Gastrocnemius medialis (tissue), 4 donors: ENCODE measurements at regions not wholly inside any gene's neighbourhood (a gene's known extent, or its start where the extent isn't known, plus 50 kb on each side); places are given as distances from the start of the nearest gene placed in this dataset.

Experiments used
- ATAC-seq, 2 donors: fragments of 150-250 bp; one replicate each; pipeline ENCODE4 v1.9.1; 2016
- DNase-seq, 2 donors: peaks; one replicate each; pipeline ENCODE4 v3.0.0-alpha.2; 2019
- H3K27ac ChIP-seq, 4 donors: fragments of 200-600 bp; sonication (generic); 1 replicate in 1 of 4; 2 replicates in 3 of 4; pipeline ENCODE4 v1.5.1; 2016 to 2018; ENCODE audit warnings: mild to moderate bottlenecking in 2 of 4, moderate library complexity in 1 of 4
- H3K27me3 ChIP-seq, 3 donors: fragments of 200-600 bp; sonication (generic) in 2 of 3; 1 replicate in 1 of 3; 2 replicates in 2 of 3; pipeline versions ENCODE4 v1.5.1 to v1.6.0; 2016 to 2019; ENCODE audit warnings: mild to moderate bottlenecking in 1 of 3, moderate library complexity in 1 of 3
- H3K36me3 ChIP-seq, 2 donors: fragments of 200-600 bp; sonication (generic) in 1 of 2; one replicate each; pipeline ENCODE4 v1.5.1; 2017 to 2018
- H3K4me1 ChIP-seq, 2 donors: fragments of 200-600 bp; sonication (generic) in 1 of 2; one replicate each; pipeline ENCODE4 v1.5.1; 2016 to 2017; ENCODE audit warnings: mild to moderate bottlenecking in 2 of 2
- H3K4me3 ChIP-seq, 4 donors: fragments of 200-600 bp; sonication (generic) in 3 of 4; 1 replicate in 1 of 4; 2 replicates in 3 of 4; pipeline ENCODE4 v1.5.1; 2016 to 2019; ENCODE audit warnings: mild to moderate bottlenecking in 2 of 4
- H3K9me3 ChIP-seq, 3 donors: fragments of 200-600 bp; sonication (generic) in 2 of 3; 1 replicate in 1 of 3; 2 replicates in 2 of 3; pipeline ENCODE4 v1.5.1; 2016 to 2019
- POLR2A ChIP-seq, 2 donors: fragments of 450-650 bp; IDR thresholded peaks; one replicate each; pipeline ENCODE4 v1.6.1; 2017; ENCODE audit warnings: antibody characterized with exemption in 2 of 2, mild to moderate bottlenecking in 2 of 2, moderate library complexity in 2 of 2
- in situ Hi-C, 4 donors: fragments of 200-750 bp; cut with MboI; loops; one replicate each; pipeline versions ENCODE4 v1.15.0 to v1.8.0; 2017; ENCODE audit warnings: low sequenced_read_pairs in 4 of 4
- intact Hi-C: fragments of 100-400 bp; cut with DNase I; formaldehyde crosslinking; loops from one replicate; pipeline ENCODE4 v1.15.1; 2023; ENCODE audit warnings: low total_unique reads
- TF ChIP-seq, protein P1 (sequence below), 5 experiments: fragments of 450-650 bp in 3 of 5; fragments of 200-600 bp in 2 of 5; sonication (generic) in 2 of 5; IDR thresholded peaks in 4 of 5; conservative IDR thresholded peaks in 1 of 5; 1 replicate in 4 of 5; 2 replicates in 1 of 5; pipeline ENCODE4 v1.5.1; 2016 to 2019; ENCODE audit warnings: antibody characterized with exemption in 5 of 5, mild to moderate bottlenecking in 3 of 5, moderate library complexity in 3 of 5

DNA sequence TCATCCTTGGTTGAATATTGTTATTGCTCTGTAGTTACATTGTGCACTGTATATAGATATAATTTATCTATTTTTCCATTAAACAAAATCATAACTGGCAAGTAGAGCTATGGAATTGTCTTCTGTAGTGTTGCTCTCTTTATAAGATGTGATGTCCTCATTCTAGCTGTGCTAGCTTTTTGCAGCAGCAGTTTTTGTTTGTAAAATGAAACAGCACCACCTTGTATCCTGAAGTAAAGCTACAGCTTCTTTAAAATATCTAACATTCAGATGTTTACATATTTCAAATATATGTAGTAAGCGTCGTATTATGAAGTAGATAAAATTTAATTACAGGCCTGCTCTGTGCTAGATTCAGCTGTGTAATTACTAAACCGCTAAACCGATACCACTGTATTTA, 328.8 kb upstream of the MANEA start:
- intact Hi-C loops (no loop called here), in situ Hi-C loops (no loop called here)
- Histone ChIP-seq H3K27me3 (no peaks in the 10 kb centered on the region), H3K27ac (no peak overlapping the region), H3K4me3 (no peak overlapping the region), H3K4me1 (no peaks in the 10 kb centered on the region), H3K36me3 (no peaks in the 10 kb centered on the region), H3K9me3 (no peaks in the 10 kb centered on the region)
- ATAC-seq (no peak), DNase-seq (no peak)
- TF ChIP-seq, protein P1, sequence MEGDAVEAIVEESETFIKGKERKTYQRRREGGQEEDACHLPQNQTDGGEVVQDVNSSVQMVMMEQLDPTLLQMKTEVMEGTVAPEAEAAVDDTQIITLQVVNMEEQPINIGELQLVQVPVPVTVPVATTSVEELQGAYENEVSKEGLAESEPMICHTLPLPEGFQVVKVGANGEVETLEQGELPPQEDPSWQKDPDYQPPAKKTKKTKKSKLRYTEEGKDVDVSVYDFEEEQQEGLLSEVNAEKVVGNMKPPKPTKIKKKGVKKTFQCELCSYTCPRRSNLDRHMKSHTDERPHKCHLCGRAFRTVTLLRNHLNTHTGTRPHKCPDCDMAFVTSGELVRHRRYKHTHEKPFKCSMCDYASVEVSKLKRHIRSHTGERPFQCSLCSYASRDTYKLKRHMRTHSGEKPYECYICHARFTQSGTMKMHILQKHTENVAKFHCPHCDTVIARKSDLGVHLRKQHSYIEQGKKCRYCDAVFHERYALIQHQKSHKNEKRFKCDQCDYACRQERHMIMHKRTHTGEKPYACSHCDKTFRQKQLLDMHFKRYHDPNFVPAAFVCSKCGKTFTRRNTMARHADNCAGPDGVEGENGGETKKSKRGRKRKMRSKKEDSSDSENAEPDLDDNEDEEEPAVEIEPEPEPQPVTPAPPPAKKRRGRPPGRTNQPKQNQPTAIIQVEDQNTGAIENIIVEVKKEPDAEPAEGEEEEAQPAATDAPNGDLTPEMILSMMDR (IDR thresholded peaks at IDR 0.05 in 4 of 5, conservative IDR thresholded peaks at IDR 0.05 in 1 of 5) = no peak
- no peak for TF ChIP-seq POLR2A (IDR thresholded peaks at IDR 0.05)

DNA sequence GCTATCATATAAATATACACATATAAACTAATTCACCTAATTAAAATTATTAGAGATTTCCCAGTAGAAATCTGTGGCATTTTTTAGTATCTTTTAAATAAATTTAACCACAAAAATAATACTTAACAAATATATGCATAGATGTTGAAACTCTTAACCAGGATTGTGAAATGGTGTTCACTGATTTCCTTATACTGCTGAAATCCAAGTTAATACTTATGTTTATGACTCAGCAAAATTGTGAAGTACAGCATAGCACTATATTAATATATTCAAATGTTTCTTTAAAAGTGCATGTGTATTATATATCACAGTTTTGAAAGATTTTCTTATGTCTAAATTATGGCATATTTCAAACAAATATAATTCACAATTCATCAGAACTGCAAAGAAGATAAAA, 328.2 kb upstream of the MANEA start:
- ATAC-seq (no peak), DNase-seq (no peak)
- no peaks in the 10 kb centered on the region for H3K36me3 ChIP-seq
- intact Hi-C loops = no loop called here
- no peak overlapping the region for H3K4me3 ChIP-seq
- in situ Hi-C loops = no loop called here
- H3K9me3 ChIP-seq = no peaks in the 10 kb centered on the region
- H3K27me3 ChIP-seq = no peaks in the 10 kb centered on the region
- H3K27ac ChIP-seq = no peak overlapping the region
- TF ChIP-seq POLR2A (IDR thresholded peaks at IDR 0.05) = no peak
- TF ChIP-seq, protein P1 (IDR thresholded peaks at IDR 0.05 in 4 of 5, conservative IDR thresholded peaks at IDR 0.05 in 1 of 5) = no peak
- no peaks in the 10 kb centered on the region for H3K4me1 ChIP-seq

DNA sequence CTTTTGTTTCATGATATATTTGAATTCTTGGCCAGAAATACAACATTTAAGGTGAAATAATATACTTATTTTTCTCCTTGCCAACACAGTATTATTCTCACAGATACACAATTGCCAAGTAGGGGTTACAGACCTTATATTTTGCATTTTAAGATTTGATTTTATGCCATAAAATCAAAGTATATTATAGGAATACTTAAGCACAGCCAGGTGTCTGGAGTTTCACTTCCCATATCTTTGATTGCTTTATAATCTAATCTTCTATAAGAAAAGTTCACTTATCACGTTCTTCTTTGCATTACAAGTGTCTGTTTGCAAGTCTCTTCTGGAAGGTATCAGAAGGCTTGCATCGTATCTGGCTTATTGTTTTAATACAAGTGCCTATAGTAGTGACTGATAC, 327.7 kb upstream of the MANEA start:
- Histone ChIP-seq H3K27me3 (no peaks in the 10 kb centered on the region), H3K36me3 (no peaks in the 10 kb centered on the region), H3K4me3 (no peak overlapping the region), H3K27ac (no peak overlapping the region), H3K9me3 (no peaks in the 10 kb centered on the region), H3K4me1 (no peaks in the 10 kb centered on the region)
- no peak for TF ChIP-seq POLR2A (IDR thresholded peaks at IDR 0.05)
- TF ChIP-seq, protein P1 (IDR thresholded peaks at IDR 0.05 in 4 of 5, conservative IDR thresholded peaks at IDR 0.05 in 1 of 5) = no peak
- ATAC-seq = no peak
- in situ Hi-C loops = no loop called here
- intact Hi-C loops = no loop called here
- no peak for DNase-seq

GRCh38 chr6:95263840-95264239, 313.5 kb upstream of the MANEA start:
- no peak overlapping the region for H3K27ac ChIP-seq
- H3K4me3 ChIP-seq = no peak overlapping the region
- H3K27me3 ChIP-seq = no peaks in the 10 kb centered on the region
- no peaks in the 10 kb centered on the region for H3K36me3 ChIP-seq
- in situ Hi-C loops = no loop called here
- no peaks in the 10 kb centered on the region for H3K9me3 ChIP-seq
- H3K4me1 ChIP-seq = no peaks in the 10 kb centered on the region
- intact Hi-C loops = no loop called here
- DNase-seq (no peak), ATAC-seq (no peak)
- no peak for TF ChIP-seq POLR2A (IDR thresholded peaks at IDR 0.05)
- TF ChIP-seq, protein P1 (IDR thresholded peaks at IDR 0.05 in 4 of 5, conservative IDR thresholded peaks at IDR 0.05 in 1 of 5) = no peak

GRCh38 chr6:95266537-95267258, 310.6 kb upstream of the MANEA start:
- no peak overlapping the region for H3K27ac ChIP-seq
- TF ChIP-seq POLR2A (IDR thresholded peaks at IDR 0.05) = no peak
- TF ChIP-seq, protein P1 (IDR thresholded peaks at IDR 0.05 in 4 of 5, conservative IDR thresholded peaks at IDR 0.05 in 1 of 5) = no peak
- in situ Hi-C loops = no loop called here
- DNase-seq (no peak), ATAC-seq (no peak)
- no peaks in the 10 kb centered on the region for H3K9me3 ChIP-seq
- no peaks in the 10 kb centered on the region for H3K4me1 ChIP-seq
- no peaks in the 10 kb centered on the region for H3K27me3 ChIP-seq
- intact Hi-C loops = no loop called here
- no peaks in the 10 kb centered on the region for H3K36me3 ChIP-seq
- no peak overlapping the region for H3K4me3 ChIP-seq
